ENCODE measurements at regions not wholly inside any gene's neighbourhood (a gene's known extent, or its start where the extent isn't known, plus 50 kb on each side); places are given as distances from the start of the nearest gene placed in this dataset.
"Not testable (repeated sequence)": the region's sequence is repeated elsewhere in the genome, so short reads cannot be mapped to it uniquely, and the experiment has no call there.

GRCh38 chr16:29148131-29148691 is 163.4 kb downstream of the LAT start:
- ATAC-seq = no peak
- Histone ChIP-seq H3K4me3 (no peak overlapping the region), H3K9me3 (no peaks in the 10 kb centered on the region), H3K27me3 (no peaks in the 10 kb centered on the region), H3K27ac (no peak overlapping the region), H3K36me3 (peaks cover 0 to 12% of the 10 kb centered on the region in 2 donors), H3K4me1 (no peaks in the 10 kb centered on the region)
- 86 to 95% methylated on average over 3 to 4 of the region's 15 CpGs for WGBS, 2 donors (ENCODE audit: low coverage in 1 of 2)
- TF ChIP-seq EP300 (IDR thresholded peaks at IDR 0.05) = no peak
- no peak for TF ChIP-seq POLR2AphosphoS5 (IDR thresholded peaks at IDR 0.05)
- TF ChIP-seq POLR2A (IDR thresholded peaks at IDR 0.05) = no peak
- TF ChIP-seq CTCF (IDR thresholded peaks at IDR 0.05) = no peak

- H3K9me3 ChIP-seq, ATAC-seq, H3K4me1 ChIP-seq, H3K27me3 ChIP-seq, H3K4me3 ChIP-seq, H3K27ac ChIP-seq: not testable (repeated sequence)
- peaks cover 0 to 12% of the 10 kb centered on the region in 2 donors for H3K36me3 ChIP-seq
- WGBS, 2 donors (ENCODE audit: low coverage in 1 of 2) = 100% methylated on average over 1 of the region's 10 CpGs; no CpG with 5 or more reads in 1 of the 2 donors
Observed at GRCh38 chr16:29147710-29148109, 162.9 kb downstream of the LAT start.

GRCh38 chr16:29146808-29147643 is 162.2 kb downstream of the LAT start:
- H3K4me3 ChIP-seq, H3K9me3 ChIP-seq, H3K27ac ChIP-seq, H3K27me3 ChIP-seq, ATAC-seq, H3K4me1 ChIP-seq: not testable (repeated sequence)
- peaks cover 0 to 12% of the 10 kb centered on the region in 2 donors for H3K36me3 ChIP-seq
- WGBS, 2 donors (ENCODE audit: low coverage in 1 of 2) = 100% methylated on average over 1 of the region's 11 CpGs; no CpG with 5 or more reads in 1 of the 2 donors

GRCh38 chr16:29146266-29146665 is 161.4 kb downstream of the LAT start:
- WGBS, 2 donors (ENCODE audit: low coverage in 1 of 2) = no CpG with 5 or more reads among the region's 15 CpGs
- H3K27me3 ChIP-seq = no peaks in the 10 kb centered on the region

GRCh38 chr16:29145486-29146225 is 160.8 kb downstream of the LAT start:
- not testable (repeated sequence) for H3K4me3 ChIP-seq, ATAC-seq, H3K27ac ChIP-seq, H3K9me3 ChIP-seq, H3K4me1 ChIP-seq, H3K27me3 ChIP-seq
- peaks cover 0 to 12% of the 10 kb centered on the region in 2 donors for H3K36me3 ChIP-seq
- WGBS, 2 donors (ENCODE audit: low coverage in 1 of 2) = 90 to 96% methylated on average over 2 to 4 of the region's 15 CpGs

More at GRCh38 chr16:29146266-29146665, 161.4 kb downstream of the LAT start:
- no peak overlapping the region for H3K27ac ChIP-seq
- no peaks in the 10 kb centered on the region for H3K4me1 ChIP-seq
- ATAC-seq = no peak
- no peaks in the 10 kb centered on the region for H3K9me3 ChIP-seq
- peaks cover 0 to 12% of the 10 kb centered on the region in 2 donors for H3K36me3 ChIP-seq
- no peak overlapping the region for H3K4me3 ChIP-seq
- no peak for TF ChIP-seq EP300 (IDR thresholded peaks at IDR 0.05)
- TF ChIP-seq CTCF (IDR thresholded peaks at IDR 0.05) = no peak
- TF ChIP-seq POLR2A (IDR thresholded peaks at IDR 0.05) = no peak
- TF ChIP-seq POLR2AphosphoS5 (IDR thresholded peaks at IDR 0.05) = no peak

- H3K4me3 ChIP-seq, H3K4me1 ChIP-seq, ATAC-seq, H3K9me3 ChIP-seq, H3K27me3 ChIP-seq, H3K27ac ChIP-seq: not testable (repeated sequence)
- peaks cover 0 to 12% of the 10 kb centered on the region in 2 donors for H3K36me3 ChIP-seq
- WGBS, 2 donors (ENCODE audit: low coverage in 1 of 2) = 80% methylated on average over 1 of the region's 12 CpGs; no CpG with 5 or more reads in 1 of the 2 donors
Observed at GRCh38 chr16:29145086-29145485, 160.2 kb downstream of the LAT start.

GRCh38 chr16:29144669-29145062 is 159.8 kb downstream of the LAT start:
- H3K4me3 ChIP-seq, H3K27me3 ChIP-seq, H3K27ac ChIP-seq, H3K4me1 ChIP-seq, H3K9me3 ChIP-seq: not testable (repeated sequence)
- ATAC-seq = peak; percentile 21
- WGBS, 2 donors (ENCODE audit: low coverage in 1 of 2) = 77 to 79% methylated on average over 3 to 4 of the region's 15 CpGs
- H3K36me3 ChIP-seq = peaks cover 0 to 12% of the 10 kb centered on the region in 2 donors

GRCh38 chr16:29143739-29144668 is 159.2 kb downstream of the LAT start:
- ATAC-seq = peak; percentile 65
- not testable (repeated sequence) for H3K9me3 ChIP-seq, H3K27ac ChIP-seq, H3K27me3 ChIP-seq, H3K4me1 ChIP-seq, H3K4me3 ChIP-seq
- H3K36me3 ChIP-seq = peaks cover 0 to 12% of the 10 kb centered on the region in 2 donors
- 82 to 86% methylated on average over 5 to 13 of the region's 23 CpGs for WGBS, 2 donors (ENCODE audit: low coverage in 1 of 2)

GRCh38 chr16:29142506-29142905 is 157.7 kb downstream of the LAT start:
- ATAC-seq, H3K27me3 ChIP-seq, H3K4me1 ChIP-seq, H3K4me3 ChIP-seq, H3K36me3 ChIP-seq, H3K27ac ChIP-seq, H3K9me3 ChIP-seq: not testable (repeated sequence)
- 74 to 87% methylated on average over 7 to 10 of the region's 14 CpGs for WGBS, 2 donors (ENCODE audit: low coverage in 1 of 2)
